Loucy (cell line): ENCODE measurements at regions not wholly inside any gene's neighbourhood (a gene's known extent, or its start where the extent isn't known, plus 50 kb on each side); places are given as distances from the start of the nearest gene placed in this dataset.
"Not testable (repeated sequence)": the region's sequence is repeated elsewhere in the genome, so short reads cannot be mapped to it uniquely, and the experiment has no call there.

Experiments used
- H2AFZ ChIP-seq: fragments of 200-600 bp; sonication (generic); 2 replicates; pipeline ENCODE4 v1.6.0; 2016; ENCODE audit warnings: antibody characterized with exemption, mild to moderate bottlenecking, low read length, moderate library complexity
- H3F3A ChIP-seq: fragments of 200-600 bp; 2 replicates; pipeline ENCODE4 v1.6.0; 2016; ENCODE audit warnings: antibody characterized with exemption, low read depth, mild to moderate bottlenecking
- H3K27me3 ChIP-seq: fragments of 200-600 bp; sonication (generic); 2 replicates; pipeline ENCODE4 v1.6.1; 2014; ENCODE audit warnings: low read length, mild to moderate bottlenecking; ENCODE audit not compliant: insufficient read depth, poor library complexity, severe bottlenecking
- H3K36me3 ChIP-seq: fragments of 200-600 bp; sonication (generic); 2 replicates; pipeline ENCODE4 v1.6.1; 2016; ENCODE audit warnings: low read length; ENCODE audit not compliant: insufficient read depth
- H3K4me1 ChIP-seq: fragments of 200-600 bp; sonication (generic); 2 replicates; pipeline ENCODE4 v1.5.1; 2014; ENCODE audit warnings: low read length, mild to moderate bottlenecking; ENCODE audit not compliant: insufficient read depth, poor library complexity, severe bottlenecking
- H3K4me2 ChIP-seq: fragments of 200-600 bp; sonication (generic); 2 replicates; pipeline ENCODE4 v1.6.0; 2014; ENCODE audit warnings: antibody characterized with exemption, low read length, low read depth, mild to moderate bottlenecking; ENCODE audit not compliant: poor library complexity, severe bottlenecking
- H3K4me3 ChIP-seq: fragments of 200-600 bp; sonication (generic); 2 replicates; pipeline ENCODE4 v1.5.1; 2014; ENCODE audit warnings: low read length, mild to moderate bottlenecking, mixed read lengths; ENCODE audit not compliant: poor library complexity, severe bottlenecking
- H3K79me2 ChIP-seq: fragments of 200-600 bp; sonication (generic); 2 replicates; pipeline ENCODE4 v1.6.1; 2014; ENCODE audit warnings: low read length; ENCODE audit not compliant: insufficient read depth
- H3K9ac ChIP-seq: fragments of 200-600 bp; sonication (generic); 2 replicates; pipeline ENCODE4 v1.6.0; 2014; ENCODE audit warnings: mild to moderate bottlenecking, low read depth, low read length, moderate library complexity; ENCODE audit not compliant: poor library complexity, severe bottlenecking
- H3K9me2 ChIP-seq: fragments of 200-600 bp; sonication (generic); replicated peaks from 2 replicates; pipeline ENCODE4 v1.6.1; 2016; ENCODE audit warnings: low read depth, low read length, mixed read lengths
- H3K9me3 ChIP-seq: fragments of 200-600 bp; sonication (generic); 2 replicates; pipeline ENCODE4 v1.6.1; 2014; ENCODE audit warnings: mild to moderate bottlenecking, antibody characterized with exemption, low read length, low read depth; ENCODE audit not compliant: insufficient read depth
- H4K20me1 ChIP-seq: fragments of 200-600 bp; sonication (generic); 2 replicates; pipeline ENCODE4 v1.6.0; 2014; ENCODE audit warnings: antibody characterized with exemption, low read length, mild to moderate bottlenecking; ENCODE audit not compliant: insufficient read depth, poor library complexity, severe bottlenecking
- EZH2phosphoT487 ChIP-seq: fragments of 200-600 bp; IDR thresholded peaks from 2 replicates; pipeline ENCODE4 v1.6.1; 2018; ENCODE audit warnings: antibody characterized with exemption, mild to moderate bottlenecking, moderate library complexity, borderline replicate concordance
- TF ChIP-seq, protein P1 (sequence below): fragments of 200-600 bp; sonication (generic); conservative IDR thresholded peaks from 2 replicates; pipeline ENCODE4 v1.5.1; 2014; ENCODE audit warnings: mild to moderate bottlenecking, antibody characterized with exemption, low read length

DNA sequence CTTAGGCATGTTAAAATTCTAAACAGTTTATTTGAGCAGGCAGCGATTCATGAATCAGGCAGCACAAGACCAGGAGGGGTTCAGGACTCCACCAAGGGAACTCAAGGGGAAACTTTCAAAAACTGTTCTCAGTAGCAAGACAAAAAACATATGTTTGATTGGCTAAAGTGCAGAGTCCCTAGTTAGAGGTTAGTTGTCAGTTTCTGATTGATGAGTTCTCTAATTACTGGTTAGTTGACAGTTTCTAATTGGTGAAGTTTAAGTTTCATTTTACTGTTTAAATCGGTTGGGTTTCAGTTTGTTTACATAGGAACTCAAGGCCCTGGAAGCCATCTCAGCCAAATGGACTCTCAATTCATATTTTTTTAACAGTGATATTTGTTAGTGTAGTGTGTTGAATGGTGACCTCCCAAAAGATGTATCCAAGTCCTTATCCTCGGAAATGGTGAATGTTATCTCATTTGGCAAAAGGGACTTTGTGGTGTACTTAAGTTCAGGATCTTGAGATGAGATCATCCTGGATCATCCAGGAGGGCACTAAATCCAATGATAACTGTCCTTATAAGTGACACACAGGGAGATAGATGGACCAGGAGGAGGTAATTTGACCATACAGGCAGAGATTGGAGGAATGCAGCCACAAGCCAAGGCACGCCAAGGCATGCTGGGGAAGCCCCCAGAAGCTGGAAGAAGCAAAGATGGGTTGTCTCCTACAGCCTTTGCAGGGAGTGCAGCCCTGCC is 219.2 kb upstream of the RAI14 start:
- Histone ChIP-seq H3K4me2 (no peak overlapping the region), H2AFZ (no peak overlapping the region)

DNA sequence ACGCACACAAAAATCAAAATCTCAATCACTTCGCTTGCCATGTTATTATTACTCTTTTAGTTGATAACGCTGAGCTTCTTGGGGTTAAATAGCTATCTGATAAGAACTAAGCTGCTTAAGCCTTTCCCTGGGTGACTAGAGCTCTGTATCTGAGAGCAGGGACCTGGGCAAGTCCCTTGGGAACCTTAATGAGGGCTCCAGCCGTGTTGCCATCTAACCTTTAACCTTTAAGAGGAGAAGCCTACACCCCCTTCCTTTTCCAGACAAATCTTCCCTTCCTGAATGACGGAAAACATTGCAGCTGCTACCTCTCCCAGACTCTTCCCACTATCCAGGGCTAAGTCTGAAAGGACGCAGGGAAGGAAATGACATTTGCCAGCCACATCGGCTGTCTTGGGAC is 216.5 kb upstream of the RAI14 start:
- Histone ChIP-seq H3K4me2 (no peak overlapping the region), H3K79me2 (no peaks in the 10 kb centered on the region), H3K9ac (no peak overlapping the region), H4K20me1 (no peaks in the 10 kb centered on the region), H3K36me3 (no peaks in the 10 kb centered on the region), H3K4me1 (peaks cover 6% of the 10 kb centered on the region), H3F3A (no peaks in the 10 kb centered on the region; the same call in 1 of the 2 replicates), H3K9me2 (no peaks in the 10 kb centered on the region), H3K9me3 (no peaks in the 10 kb centered on the region), H3K4me3 (no peak overlapping the region), H3K27me3 (no peaks in the 10 kb centered on the region), H2AFZ (no peak overlapping the region)
- no peak for TF ChIP-seq EZH2phosphoT487
- TF ChIP-seq, protein P1, sequence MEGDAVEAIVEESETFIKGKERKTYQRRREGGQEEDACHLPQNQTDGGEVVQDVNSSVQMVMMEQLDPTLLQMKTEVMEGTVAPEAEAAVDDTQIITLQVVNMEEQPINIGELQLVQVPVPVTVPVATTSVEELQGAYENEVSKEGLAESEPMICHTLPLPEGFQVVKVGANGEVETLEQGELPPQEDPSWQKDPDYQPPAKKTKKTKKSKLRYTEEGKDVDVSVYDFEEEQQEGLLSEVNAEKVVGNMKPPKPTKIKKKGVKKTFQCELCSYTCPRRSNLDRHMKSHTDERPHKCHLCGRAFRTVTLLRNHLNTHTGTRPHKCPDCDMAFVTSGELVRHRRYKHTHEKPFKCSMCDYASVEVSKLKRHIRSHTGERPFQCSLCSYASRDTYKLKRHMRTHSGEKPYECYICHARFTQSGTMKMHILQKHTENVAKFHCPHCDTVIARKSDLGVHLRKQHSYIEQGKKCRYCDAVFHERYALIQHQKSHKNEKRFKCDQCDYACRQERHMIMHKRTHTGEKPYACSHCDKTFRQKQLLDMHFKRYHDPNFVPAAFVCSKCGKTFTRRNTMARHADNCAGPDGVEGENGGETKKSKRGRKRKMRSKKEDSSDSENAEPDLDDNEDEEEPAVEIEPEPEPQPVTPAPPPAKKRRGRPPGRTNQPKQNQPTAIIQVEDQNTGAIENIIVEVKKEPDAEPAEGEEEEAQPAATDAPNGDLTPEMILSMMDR: no peak

More for the DNA sequence above, 219.2 kb upstream of the RAI14 start:
- no peaks in the 10 kb centered on the region for H3K9me3 ChIP-seq
- TF ChIP-seq, protein P1: no peak
- no peak for TF ChIP-seq EZH2phosphoT487
- H3K36me3 ChIP-seq: no peaks in the 10 kb centered on the region
- H3K4me1 ChIP-seq: peaks cover 6% of the 10 kb centered on the region
- no peaks in the 10 kb centered on the region for H4K20me1 ChIP-seq
- H3K4me3 ChIP-seq: no peak overlapping the region
- no peaks in the 10 kb centered on the region for H3K27me3 ChIP-seq
- no peaks in the 10 kb centered on the region; the same call in 1 of the 2 replicates for H3F3A ChIP-seq
- no peaks in the 10 kb centered on the region for H3K9me2 ChIP-seq
- no peak overlapping the region for H3K9ac ChIP-seq
- H3K79me2 ChIP-seq: no peaks in the 10 kb centered on the region

DNA sequence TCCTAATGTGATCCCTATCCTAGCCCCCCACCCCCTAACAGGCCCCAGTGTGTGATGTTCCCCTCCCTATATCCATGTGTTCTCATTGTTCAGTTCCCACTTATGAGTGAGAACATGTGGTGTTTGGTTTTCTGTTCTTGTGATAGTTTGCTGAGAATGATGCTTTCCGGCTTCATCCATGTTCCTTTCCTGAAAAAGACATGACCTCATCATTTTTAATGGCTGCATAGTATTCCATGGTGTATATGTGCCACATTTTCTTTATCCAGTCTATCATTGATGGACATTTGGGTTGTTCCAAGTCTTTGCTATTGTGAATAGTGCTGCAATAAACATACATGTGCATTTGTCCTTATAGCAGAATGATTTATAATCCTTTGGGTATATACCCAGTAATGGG is 214.4 kb upstream of the RAI14 start:
- not testable (repeated sequence) for H3F3A ChIP-seq, H3K79me2 ChIP-seq, H3K27me3 ChIP-seq, H3K9me2 ChIP-seq, H2AFZ ChIP-seq, H3K4me2 ChIP-seq, H4K20me1 ChIP-seq, H3K4me3 ChIP-seq, H3K4me1 ChIP-seq, H3K9ac ChIP-seq, H3K36me3 ChIP-seq, H3K9me3 ChIP-seq

DNA sequence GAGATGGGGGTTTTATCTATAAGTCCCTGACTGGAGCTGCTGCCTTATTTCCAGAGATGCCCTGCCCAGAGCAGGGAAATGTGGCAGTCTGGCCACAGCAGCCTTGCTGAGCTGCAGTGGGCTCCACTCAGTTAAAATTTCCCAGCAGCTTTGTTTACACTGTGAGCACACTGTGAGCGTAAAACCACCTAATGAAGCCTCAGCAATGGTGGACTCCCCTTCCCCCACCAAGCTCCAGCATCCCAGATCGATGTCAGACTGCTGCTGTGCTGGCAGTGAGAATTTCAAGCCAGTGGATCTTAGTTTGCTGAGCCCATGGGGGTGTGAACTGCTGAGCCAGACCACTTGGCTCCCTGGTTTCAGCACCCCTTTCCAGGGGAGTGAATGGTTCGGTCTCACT is 208.7 kb upstream of the RAI14 start:
- Histone ChIP-seq H3K9me3 (no peaks in the 10 kb centered on the region), H3K36me3 (no peaks in the 10 kb centered on the region), H3K79me2 (no peaks in the 10 kb centered on the region), H3K4me3 (no peak overlapping the region), H3K9me2 (no peaks in the 10 kb centered on the region), H3K9ac (no peak overlapping the region), H3K4me1 (no peaks in the 10 kb centered on the region), H3F3A (no peaks in the 10 kb centered on the region), H3K4me2 (no peak overlapping the region), H2AFZ (no peak overlapping the region), H3K27me3 (no peaks in the 10 kb centered on the region), H4K20me1 (no peaks in the 10 kb centered on the region)
- TF ChIP-seq EZH2phosphoT487: no peak
- TF ChIP-seq, protein P1: no peak
